Tibial artery (tissue), 4 donors: ENCODE measurements at regions not wholly inside any gene's neighbourhood (a gene's known extent, or its start where the extent isn't known, plus 50 kb on each side); places are given as distances from the start of the nearest gene placed in this dataset.

ENCODE experiments used
- DNase-seq, 2 donors: peaks; one replicate each; pipeline ENCODE4 v3.0.0-alpha.2; 2019
- H3K27ac ChIP-seq, 2 donors: fragments of 200-600 bp; sonication (generic) in 1 of 2; 1 replicate in 1 of 2; 2 replicates in 1 of 2; pipeline ENCODE4 v1.5.1; 2018 to 2019; ENCODE audit warnings: mild to moderate bottlenecking in 1 of 2
- H3K27me3 ChIP-seq, 2 donors: fragments of 200-600 bp; sonication (generic) in 1 of 2; one replicate each; pipeline versions ENCODE4 v1.5.1 to v1.6.0; 2016 to 2019
- H3K36me3 ChIP-seq, 3 donors: fragments of 200-600 bp; sonication (generic) in 2 of 3; one replicate each; pipeline ENCODE4 v1.5.1; 2016 to 2019; ENCODE audit warnings: mild to moderate bottlenecking in 2 of 3
- H3K4me1 ChIP-seq, 4 donors: fragments of 200-600 bp; sonication (generic) in 2 of 4; 1 replicate in 3 of 4; 2 replicates in 1 of 4; pipeline ENCODE4 v1.5.1; 2016 to 2019
- H3K4me3 ChIP-seq, 2 donors: fragments of 200-600 bp; sonication (generic) in 1 of 2; 1 replicate in 1 of 2; 2 replicates in 1 of 2; pipeline ENCODE4 v1.5.1; 2018 to 2019; ENCODE audit warnings: mild to moderate bottlenecking in 2 of 2
- H3K9me3 ChIP-seq, 3 donors: fragments of 200-600 bp; sonication (generic) in 1 of 3; one replicate each; pipeline ENCODE4 v1.5.1; 2016 to 2019
- CTCF ChIP-seq, 2 experiments: fragments of 200-600 bp in 1 of 2; fragments of 450-650 bp in 1 of 2; IDR thresholded peaks; one replicate each; pipeline ENCODE4 v1.5.1; 2017 to 2019; ENCODE audit warnings: antibody characterized with exemption in 2 of 2, mild to moderate bottlenecking in 1 of 2, moderate library complexity in 1 of 2
- intact Hi-C: fragments of 100-400 bp; cut with DNase I; formaldehyde crosslinking; loops from one replicate; pipeline ENCODE4 v1.15.0; 2023; ENCODE audit warnings: low total_unique reads

DNA sequence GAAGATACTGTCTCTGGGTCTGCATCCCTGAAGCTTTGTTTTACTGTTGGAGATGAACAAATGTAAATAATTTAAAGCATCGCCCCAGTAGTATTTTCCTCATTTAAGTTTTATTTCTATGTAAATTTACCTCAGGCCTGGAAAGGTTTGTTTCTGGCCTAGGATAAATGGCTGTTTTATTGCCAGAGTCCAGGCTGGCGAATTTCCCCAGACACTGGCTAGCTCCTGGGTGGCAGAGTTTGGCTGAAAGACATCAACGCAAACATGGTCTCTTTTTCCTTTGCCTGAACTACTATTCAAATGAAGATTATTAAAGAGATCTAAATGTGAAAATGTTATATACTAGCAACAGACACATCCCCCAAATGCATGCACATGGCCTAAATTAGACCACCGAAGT lies 136.7 kb upstream of the SESN3 start:
- no peak for TF ChIP-seq CTCF (IDR thresholded peaks at IDR 0.05)
- Histone ChIP-seq H3K9me3 (no peaks in the 10 kb centered on the region), H3K27ac (no peak overlapping the region), H3K27me3 (no peaks in the 10 kb centered on the region), H3K36me3 (no peaks in the 10 kb centered on the region), H3K4me1 (peaks cover 0 to 28% (median 9%) of the 10 kb centered on the region in 4 donors), H3K4me3 (no peak overlapping the region)
- intact Hi-C loops, result loop anchor here (10.0 kb wide), 1 partner anchor 337 kb away; no protein-coding TSS in a partner anchor
- no peak for DNase-seq

GRCh38 chr11:95365348-95365747 lies 134.3 kb upstream of the SESN3 start:
- no peaks in the 10 kb centered on the region for H3K9me3 ChIP-seq
- no peak overlapping the region for H3K4me3 ChIP-seq
- H3K4me1 ChIP-seq, result peaks cover 0 to 43% (median 12%) of the 10 kb centered on the region in 4 donors
- intact Hi-C loops, result loop anchor here (10.0 kb wide), 1 partner anchor 339 kb away; no protein-coding TSS in a partner anchor
- no peaks in the 10 kb centered on the region for H3K36me3 ChIP-seq
- TF ChIP-seq CTCF (IDR thresholded peaks at IDR 0.05), result no peak
- no peak for DNase-seq
- no peaks in the 10 kb centered on the region for H3K27me3 ChIP-seq
- peak overlapping the region in 1 of 2 donors; percentile 6 for H3K27ac ChIP-seq

DNA sequence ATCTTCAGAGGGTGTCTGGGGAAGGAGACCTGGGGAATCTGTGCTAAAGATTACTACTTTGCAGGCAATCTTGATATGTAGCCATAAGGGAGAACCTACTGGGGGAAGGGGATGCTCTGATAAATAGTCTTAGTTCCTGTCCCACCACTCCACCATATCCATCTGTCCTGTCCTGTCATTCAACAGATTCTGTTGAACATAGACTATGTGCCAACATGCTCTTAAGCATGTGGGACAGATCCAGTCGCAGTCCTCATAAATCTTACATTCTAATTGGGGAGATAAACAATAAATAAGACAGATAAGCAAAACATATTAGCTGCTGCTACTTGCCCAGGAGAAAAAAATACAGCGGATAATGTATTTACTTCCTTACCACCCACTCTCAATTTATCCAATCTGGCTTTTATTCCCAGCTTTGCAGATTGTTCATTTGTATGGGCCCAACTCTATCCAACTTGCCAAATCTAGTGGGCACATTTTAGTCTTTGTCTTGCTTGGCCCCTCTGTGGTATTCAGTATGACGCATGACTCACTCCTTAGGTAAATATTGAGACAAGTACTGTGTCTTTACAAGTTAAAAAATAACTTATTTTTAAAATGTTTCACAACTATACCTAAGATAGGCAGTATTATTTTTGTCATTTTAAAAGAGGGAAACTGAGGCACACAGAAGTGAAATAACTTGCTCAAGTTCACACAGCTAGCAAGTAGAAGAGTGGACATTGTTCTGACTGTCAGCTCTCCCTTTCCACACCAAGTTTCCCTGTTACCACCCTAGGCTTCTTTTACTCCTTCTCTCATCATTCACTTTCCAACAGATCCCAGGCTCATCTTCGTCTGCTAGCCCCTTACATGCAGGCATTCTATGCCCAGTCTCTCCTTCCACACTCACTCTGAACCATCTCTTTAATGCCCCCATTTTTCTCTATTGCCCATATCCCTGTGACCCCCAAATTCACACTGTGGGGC lies 133.6 kb upstream of the SESN3 start:
- Histone ChIP-seq H3K4me3 (no peak overlapping the region), H3K36me3 (no peaks in the 10 kb centered on the region), H3K4me1 (peaks cover 0 to 51% (median 19%) of the 10 kb centered on the region in 4 donors), H3K27ac (peak overlapping the region; percentile 36 to 49), H3K9me3 (no peaks in the 10 kb centered on the region), H3K27me3 (no peaks in the 10 kb centered on the region)
- intact Hi-C loops, result loop anchor here (10.0 kb wide), 1 partner anchor 340 kb away; no protein-coding TSS in a partner anchor
- no peak for TF ChIP-seq CTCF (IDR thresholded peaks at IDR 0.05)
- DNase-seq, result no peak

DNA sequence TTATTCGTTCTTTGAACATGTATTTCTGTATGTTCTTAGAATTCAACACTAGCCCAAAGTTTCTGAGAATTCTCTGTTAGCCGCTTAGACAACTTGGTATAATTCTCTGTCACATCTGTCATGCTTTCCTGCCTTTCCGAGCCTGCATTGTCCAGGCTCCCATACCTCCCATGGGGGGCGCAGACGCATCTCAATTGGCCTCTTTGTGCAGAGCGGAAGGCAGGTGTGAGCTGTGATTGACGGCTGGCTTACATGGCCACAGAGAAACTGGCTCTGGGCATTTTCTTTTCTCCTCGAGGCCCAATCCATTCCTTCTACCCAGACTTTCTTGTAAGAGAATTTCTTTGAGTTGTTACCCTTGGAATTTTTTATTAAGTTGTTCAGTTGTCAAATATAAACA lies 132.7 kb upstream of the SESN3 start:
- no peak for TF ChIP-seq CTCF (IDR thresholded peaks at IDR 0.05)
- no peaks in the 10 kb centered on the region for H3K9me3 ChIP-seq
- H3K4me3 ChIP-seq, result no peak overlapping the region
- H3K27ac ChIP-seq, result peak overlapping the region in 1 of 2 donors; percentile 49
- no peak for DNase-seq
- H3K4me1 ChIP-seq, result peaks cover 0 to 60% (median 28%) of the 10 kb centered on the region in 4 donors
- no peaks in the 10 kb centered on the region for H3K36me3 ChIP-seq
- intact Hi-C loops, result loop anchor here (10.0 kb wide), 1 partner anchor 341 kb away; no protein-coding TSS in a partner anchor
- no peaks in the 10 kb centered on the region for H3K27me3 ChIP-seq

GRCh38 chr11:95363164-95363563 lies 132.2 kb upstream of the SESN3 start:
- intact Hi-C loops, result loop anchor here (10.0 kb wide), 1 partner anchor 342 kb away; no protein-coding TSS in a partner anchor
- no peaks in the 10 kb centered on the region for H3K9me3 ChIP-seq
- no peaks in the 10 kb centered on the region for H3K36me3 ChIP-seq
- H3K4me3 ChIP-seq, result no peak overlapping the region
- DNase-seq, result no peak
- H3K4me1 ChIP-seq, result peaks cover 0 to 64% (median 30%) of the 10 kb centered on the region in 4 donors
- no peak for TF ChIP-seq CTCF (IDR thresholded peaks at IDR 0.05)
- H3K27me3 ChIP-seq, result no peaks in the 10 kb centered on the region
- H3K27ac ChIP-seq, result no peak overlapping the region
